GM18873 (cell line): ENCODE measurements at regions not wholly inside any gene's neighbourhood (a gene's known extent, or its start where the extent isn't known, plus 50 kb on each side); places are given as distances from the start of the nearest gene placed in this dataset.

Source experiments
- ATAC-seq: cut with Tn5 transposase; IDR thresholded peaks from one replicate; pipeline ENCODE4 v1.9.1; 2021; ENCODE audit warnings: mild to moderate bottlenecking, moderate library complexity, moderate number of reproducible peaks; ENCODE audit not compliant: unreplicated experiment, low FRiP score

DNA sequence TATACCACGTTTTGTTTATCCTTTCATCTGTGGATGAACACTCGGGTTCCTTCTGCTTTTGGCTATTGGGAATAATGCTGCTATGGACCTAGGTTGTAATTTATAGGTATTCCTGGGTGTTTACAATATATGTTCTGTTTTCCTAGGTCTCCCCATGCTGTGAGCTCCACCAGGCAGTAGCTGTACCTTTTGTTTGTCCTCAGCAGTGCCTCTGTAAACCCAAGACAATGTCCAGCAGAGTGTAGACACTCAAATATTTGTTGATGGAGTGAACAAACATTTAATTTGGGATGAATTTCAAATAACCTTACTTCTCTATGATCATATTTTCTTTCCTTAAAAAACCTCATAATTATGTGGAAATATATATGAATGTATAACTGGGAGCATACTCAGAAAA, 259.5 kb upstream of the BOD1L1 start:
- ATAC-seq, result no peak

DNA sequence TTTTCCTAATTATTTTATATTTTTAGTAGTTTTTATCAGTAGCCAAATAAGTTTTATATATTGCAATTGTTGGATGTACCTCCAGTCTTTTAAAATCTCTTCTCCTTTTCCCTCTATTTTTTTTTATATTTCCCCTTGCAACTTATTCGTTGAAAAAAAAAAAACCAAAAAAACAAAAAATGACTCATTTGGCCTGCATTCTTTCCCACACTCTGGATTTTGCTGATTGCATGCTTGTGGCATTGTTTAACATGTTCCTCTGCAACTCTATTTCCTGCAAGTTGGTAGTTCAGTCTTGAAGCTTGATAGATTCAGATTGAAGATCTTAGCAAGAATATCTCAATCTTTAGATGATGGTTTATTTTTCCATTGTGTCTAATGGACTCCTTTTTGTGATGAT, 260.6 kb upstream of the BOD1L1 start:
- ATAC-seq, result no peak

DNA sequence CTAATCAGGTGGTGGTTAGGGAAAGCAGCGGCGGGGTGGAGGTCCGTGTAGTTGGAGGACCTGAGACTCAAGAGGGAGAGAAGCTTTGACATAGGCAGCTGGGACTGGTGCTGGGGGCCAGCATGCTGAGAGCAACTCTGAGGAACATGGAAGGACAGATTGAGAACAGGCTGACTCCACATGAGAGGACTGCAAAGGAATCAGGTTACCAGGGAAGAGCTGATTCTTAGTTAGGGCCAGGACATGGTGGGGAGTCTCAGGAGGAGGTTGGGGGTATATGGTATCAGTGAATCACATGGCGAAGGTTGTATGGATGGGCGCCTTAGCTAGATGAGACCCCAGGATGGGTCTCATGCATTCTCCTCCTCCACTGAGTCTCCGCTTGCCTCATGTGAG, 264.0 kb upstream of the BOD1L1 start:
- no peak for ATAC-seq

DNA sequence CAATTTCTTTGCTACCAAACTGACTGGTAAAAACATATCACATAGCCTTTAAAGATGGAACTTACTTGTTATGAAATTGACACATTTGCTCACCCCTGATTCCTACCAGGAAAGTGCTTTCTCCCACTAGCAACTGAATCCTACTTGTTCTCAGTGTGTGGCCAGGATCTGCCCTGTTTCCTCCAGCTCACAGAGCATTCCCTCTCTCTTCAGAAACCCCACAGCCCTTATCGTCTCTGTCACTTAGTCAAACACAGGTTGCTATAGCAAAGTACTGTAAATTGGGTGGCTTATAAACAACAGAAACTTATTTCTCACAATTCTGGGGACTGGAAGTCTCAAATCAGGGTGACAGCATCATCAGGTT, 265.2 kb upstream of the BOD1L1 start:
- ATAC-seq, result no peak

GRCh38 chr4:13893211-13893610, 265.7 kb upstream of the BOD1L1 start:
- no peak for ATAC-seq

DNA sequence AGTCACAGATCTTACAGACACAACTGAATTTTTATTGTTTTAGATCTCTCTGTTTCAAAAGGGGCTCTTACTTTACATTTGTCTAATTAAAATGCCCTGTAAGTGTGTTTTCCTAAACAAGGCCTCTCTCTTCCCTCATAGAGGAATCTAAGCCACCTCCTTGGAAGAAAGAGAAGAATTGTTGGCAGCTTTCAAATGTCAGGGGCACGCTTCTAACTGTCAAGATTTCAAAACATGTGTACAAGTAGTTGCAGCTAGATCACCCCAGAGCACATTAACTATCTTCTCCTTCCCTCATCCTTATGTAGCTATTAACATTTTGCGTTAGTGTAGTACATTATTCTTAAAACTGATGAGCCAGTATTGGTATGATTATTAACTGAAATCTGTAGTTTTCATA, 266.5 kb upstream of the BOD1L1 start:
- no peak for ATAC-seq

GRCh38 chr4:13900780-13901179, 273.3 kb upstream of the BOD1L1 start:
- ATAC-seq, result no peak

DNA sequence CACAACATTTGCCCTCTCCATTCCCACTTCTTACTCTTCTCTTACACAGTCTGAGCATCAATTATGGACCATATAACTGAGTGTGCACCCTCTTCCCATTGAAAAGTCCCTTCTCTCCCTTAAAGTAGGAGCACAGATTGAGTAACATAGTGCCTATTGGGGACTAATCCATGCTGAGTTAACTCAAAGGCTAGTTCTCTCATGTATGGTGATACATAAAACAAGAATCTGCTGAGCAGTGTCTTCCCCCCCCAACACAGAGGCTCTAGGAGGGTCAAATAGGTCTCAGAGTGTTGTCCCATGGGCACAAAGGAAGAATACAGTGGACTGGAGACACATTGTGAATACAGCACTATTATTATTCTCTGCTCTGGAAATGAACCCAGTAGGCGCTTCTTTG, 274.6 kb upstream of the BOD1L1 start:
- no peak for ATAC-seq

DNA sequence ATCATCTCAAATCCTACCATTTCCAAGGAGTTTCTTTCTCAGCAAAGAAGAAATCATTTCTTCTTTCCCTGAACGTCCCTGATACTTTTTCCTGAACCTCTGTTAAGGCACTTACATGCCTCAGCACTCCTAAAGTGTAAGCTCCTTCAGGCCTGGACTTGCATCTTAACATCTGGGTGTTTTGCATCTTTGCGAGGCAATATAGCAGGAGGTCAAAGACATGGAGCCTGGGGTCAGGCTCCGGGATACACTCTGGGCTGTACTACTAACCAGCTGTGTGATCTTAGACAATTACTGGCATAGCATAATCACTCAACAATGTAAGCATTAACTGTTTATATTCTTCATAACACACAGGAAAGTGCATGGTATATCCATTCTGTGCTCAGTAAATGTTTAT, 275.5 kb upstream of the BOD1L1 start:
- ATAC-seq, result no peak

GRCh38 chr4:13903901-13904300, 276.4 kb upstream of the BOD1L1 start:
- ATAC-seq, result no peak

DNA sequence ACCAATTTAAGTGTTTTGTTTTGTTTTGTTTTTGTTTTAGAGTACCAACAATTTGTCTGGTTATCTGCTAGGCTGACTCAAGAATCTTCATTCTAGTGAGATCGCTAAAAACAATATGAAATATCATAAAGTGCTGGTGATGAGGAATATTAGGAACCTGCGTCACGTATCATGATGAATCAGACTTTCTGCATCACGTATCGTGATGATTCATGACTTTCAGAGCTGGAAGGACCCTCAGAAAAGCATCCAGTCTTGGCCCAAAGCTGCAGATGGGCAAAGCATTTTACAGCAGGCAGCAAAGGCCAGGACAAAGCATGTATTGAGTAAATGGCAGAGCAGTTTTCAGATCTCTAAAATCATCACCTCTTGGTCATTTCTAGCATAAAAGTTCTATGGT, 278.0 kb upstream of the BOD1L1 start:
- ATAC-seq, result no peak

DNA sequence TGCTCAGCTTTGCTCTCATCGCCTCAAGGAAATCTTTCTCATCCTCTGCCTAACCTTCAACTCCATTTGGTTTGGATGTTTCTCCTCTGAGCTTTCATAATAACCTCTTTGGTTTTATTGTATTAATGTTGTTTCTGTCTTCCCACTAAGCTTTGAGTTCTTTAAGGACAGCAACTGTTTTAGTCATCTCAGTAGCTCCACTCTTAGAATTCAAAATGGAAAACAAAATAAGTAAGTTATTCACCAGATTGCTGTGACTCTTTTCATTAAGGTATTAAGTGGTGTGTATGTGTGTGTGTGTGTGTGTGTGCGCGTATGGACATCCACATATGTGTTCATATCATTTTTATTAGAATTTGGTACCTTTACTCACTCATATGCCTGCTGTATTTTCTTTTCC, 279.2 kb upstream of the BOD1L1 start:
- ATAC-seq, result no peak

GRCh38 chr4:13907255-13907751, 279.8 kb upstream of the BOD1L1 start:
- ATAC-seq, result no peak

- ATAC-seq, result no peak
These were observed 280.9 kb upstream of the BOD1L1 start for GRCh38 chr4:13908455-13908854.

DNA sequence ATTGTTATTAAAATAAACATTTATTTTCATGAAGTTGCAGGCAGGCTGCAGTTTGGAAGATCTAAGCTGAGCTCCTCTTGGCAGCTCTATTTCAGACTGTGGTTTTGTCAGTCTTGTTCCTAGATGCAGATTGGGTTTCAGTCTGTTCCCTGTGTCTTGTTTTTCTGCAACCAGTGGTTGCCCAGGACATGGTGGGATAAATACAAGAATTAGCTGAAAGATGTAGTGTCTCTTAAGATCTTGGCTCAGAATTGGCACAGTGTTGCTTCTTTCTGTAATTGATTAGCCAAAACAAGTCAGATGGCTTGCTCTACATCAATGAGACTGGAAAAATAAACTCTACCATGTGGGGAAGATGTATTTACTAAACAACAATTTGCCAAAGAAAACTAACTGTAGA, 283.0 kb upstream of the BOD1L1 start:
- ATAC-seq, result no peak

DNA sequence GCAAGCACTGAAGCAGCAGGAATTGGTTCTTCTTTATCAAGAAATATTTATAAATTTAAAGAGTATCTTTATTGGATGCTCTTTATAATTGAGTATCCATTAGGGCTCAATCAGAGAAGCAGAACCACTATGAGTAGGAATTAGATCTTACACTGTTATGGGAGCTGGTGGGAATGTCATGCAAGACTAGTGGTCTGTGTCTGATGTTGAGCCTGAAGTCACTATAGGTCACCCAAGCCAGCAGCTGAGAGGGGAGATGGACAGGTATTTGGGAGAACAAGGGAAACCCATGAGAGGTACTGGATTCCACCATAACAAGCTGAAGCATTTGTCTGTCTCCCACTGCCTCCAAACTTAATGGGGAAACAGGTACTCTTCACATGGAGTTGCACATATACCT, 283.7 kb upstream of the BOD1L1 start:
- ATAC-seq, result no peak

DNA sequence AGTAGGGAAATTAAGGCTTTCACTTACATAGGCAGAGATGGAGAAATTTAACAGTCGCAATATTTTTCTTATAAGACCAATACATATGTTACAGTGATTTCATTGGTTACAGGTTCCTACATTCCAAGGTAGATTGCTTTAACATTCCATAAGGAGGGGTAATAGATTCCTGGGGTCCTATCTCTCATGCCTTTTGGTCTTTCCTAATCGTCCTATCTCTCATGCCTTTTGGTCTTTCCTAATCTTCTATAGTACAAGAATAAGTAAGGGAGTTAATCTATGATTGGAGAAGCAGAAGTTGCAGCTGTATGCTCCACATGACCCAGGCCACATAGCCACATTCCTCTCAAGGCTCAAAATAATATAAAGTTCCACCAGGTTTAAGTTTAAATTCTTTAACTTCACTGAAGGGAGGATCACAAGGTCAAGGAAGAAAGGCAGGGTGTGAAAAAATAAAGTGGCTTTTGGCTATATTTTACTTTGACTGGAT, 285.0 kb upstream of the BOD1L1 start:
- no peak for ATAC-seq

- ATAC-seq, result no peak
These were observed 285.4 kb upstream of the BOD1L1 start for GRCh38 chr4:13912966-13913365.

GRCh38 chr4:13917015-13917414, 289.5 kb upstream of the BOD1L1 start:
- no peak for ATAC-seq

DNA sequence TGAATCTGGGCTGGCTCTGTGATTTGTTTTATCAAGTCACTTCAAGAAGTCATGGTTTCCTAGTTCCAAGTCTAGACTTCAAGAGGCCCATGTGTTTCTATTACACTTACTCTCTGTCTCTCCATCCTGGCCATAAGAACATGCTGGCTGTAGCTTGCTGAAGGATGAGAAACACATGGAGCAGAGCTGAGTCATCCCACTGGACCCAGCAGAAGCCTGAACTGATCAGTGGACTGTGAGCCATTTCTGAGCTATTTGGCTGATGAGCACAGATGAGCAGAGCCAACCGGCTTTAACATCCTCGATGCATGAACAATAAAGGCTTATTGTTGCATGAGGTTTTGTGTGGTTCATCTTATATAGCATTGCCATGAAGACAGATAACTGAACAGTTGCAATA, 290.6 kb upstream of the BOD1L1 start:
- ATAC-seq, result no peak

DNA sequence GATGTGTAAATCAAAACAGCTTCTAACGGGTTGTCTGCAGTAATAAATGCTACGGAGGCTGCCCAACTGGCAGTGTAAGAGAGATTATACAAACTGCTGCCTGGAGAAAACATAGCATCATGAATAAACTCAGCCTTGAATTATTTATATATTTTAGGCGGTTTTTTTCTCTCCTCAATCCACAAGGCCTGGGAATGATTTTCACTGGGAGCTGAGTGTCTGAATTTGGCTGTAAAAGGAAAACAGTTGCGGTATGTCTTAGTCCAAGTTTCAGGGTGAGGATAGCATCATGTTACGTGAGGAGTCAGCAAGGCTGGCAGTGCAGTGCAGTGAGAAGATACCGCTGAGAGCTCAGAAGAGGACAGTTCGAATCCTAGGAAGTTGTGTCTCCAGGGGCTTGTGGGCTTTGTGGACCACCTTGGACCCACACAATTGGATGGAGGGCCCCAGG, 291.5 kb upstream of the BOD1L1 start:
- no peak for ATAC-seq

GRCh38 chr4:13920111-13920875, 292.8 kb upstream of the BOD1L1 start:
- ATAC-seq, result no peak
